PC-3 (cell line): ENCODE measurements at regions not wholly inside any gene's neighbourhood (a gene's known extent, or its start where the extent isn't known, plus 50 kb on each side); places are given as distances from the start of the nearest gene placed in this dataset.

Source experiments
- CTCF ChIP-seq: fragments of 300-600 bp; sonication (generic); conservative IDR thresholded peaks from 2 replicates; pipeline ENCODE4 v1.5.1; 2017; ENCODE audit warnings: antibody characterized with exemption, low read depth, mild to moderate bottlenecking, low read length
- EZH2 ChIP-seq: fragments of 300-600 bp; sonication (generic); IDR thresholded peaks from one replicate; pipeline ENCODE4 v1.6.1; 2017; ENCODE audit warnings: antibody characterized with exemption, mild to moderate bottlenecking, low read length; ENCODE audit not compliant: unreplicated experiment
- EZH2phosphoT487 ChIP-seq: fragments of 300-600 bp; sonication (generic); IDR thresholded peaks from 2 replicates; pipeline ENCODE4 v1.6.1; 2018; ENCODE audit warnings: mild to moderate bottlenecking, antibody characterized with exemption, low read length, borderline replicate concordance

- no peak for TF ChIP-seq CTCF
- no peak for TF ChIP-seq EZH2phosphoT487
- TF ChIP-seq EZH2 = no peak
Measured at GRCh38 chr7:106986450-106986977, 58.0 kb upstream of the PRKAR2B start.
